Liver (tissue), 8 donors: ENCODE measurements at regions not wholly inside any gene's neighbourhood (a gene's known extent, or its start where the extent isn't known, plus 50 kb on each side); places are given as distances from the start of the nearest gene placed in this dataset.

ENCODE experiments used
- DNase-seq: peaks from one replicate; pipeline ENCODE4 v3.0.0-alpha.2; 2017; ENCODE audit warnings: low spot score
- H3K27ac ChIP-seq, 2 donors: one replicate each; pipeline ENCODE4 v1.7.0; 2013; ENCODE audit warnings: inconsistent platforms in 2 of 2, low read length in 2 of 2, control low read depth in 1 of 2, low read depth in 1 of 2, mild to moderate bottlenecking in 1 of 2
- H3K27me3 ChIP-seq, 4 donors: one replicate each; pipeline versions ENCODE4 v1.6.1 to v1.7.0; 2013; ENCODE audit warnings: low read length in 3 of 4, inconsistent platforms in 1 of 4, mild to moderate bottlenecking in 1 of 4, moderate library complexity in 1 of 4; ENCODE audit not compliant: control insufficient read depth in 4 of 4, insufficient read depth in 4 of 4
- H3K36me3 ChIP-seq, 4 donors: one replicate each; pipeline versions ENCODE4 v1.6.1 to v1.7.0; 2013; ENCODE audit warnings: low read length in 3 of 4, mild to moderate bottlenecking in 3 of 4, low read depth in 1 of 4, moderate library complexity in 1 of 4; ENCODE audit not compliant: control insufficient read depth in 4 of 4, insufficient read depth in 3 of 4
- H3K4me1 ChIP-seq, 4 donors: one replicate each; pipeline versions ENCODE4 v1.6.1 to v1.7.0; 2013; ENCODE audit warnings: low read length in 3 of 4, mild to moderate bottlenecking in 3 of 4, moderate library complexity in 1 of 4; ENCODE audit not compliant: control insufficient read depth in 4 of 4, insufficient read depth in 4 of 4
- H3K4me3 ChIP-seq, 3 donors: one replicate each; pipeline versions ENCODE4 v1.6.1 to v1.7.0; 2013; ENCODE audit warnings: low read length in 3 of 3, control low read depth in 1 of 3, low read depth in 1 of 3, mild to moderate bottlenecking in 1 of 3
- H3K9ac ChIP-seq, 2 donors: one replicate each; pipeline ENCODE4 v1.7.0; 2013; ENCODE audit warnings: low read length in 2 of 2, mild to moderate bottlenecking in 2 of 2, moderate library complexity in 2 of 2, control low read depth in 1 of 2, low read depth in 1 of 2
- H3K9me3 ChIP-seq, 4 donors: one replicate each; pipeline versions ENCODE4 v1.6.1 to v1.7.0; 2013; ENCODE audit warnings: low read length in 3 of 4; ENCODE audit not compliant: control insufficient read depth in 4 of 4
- EGR1 ChIP-seq, 2 donors: IDR thresholded peaks; 2 replicates each; pipeline ENCODE4 v1.6.1; 2016 to 2018; ENCODE audit warnings: antibody characterized with exemption in 2 of 2, low read depth in 2 of 2
- FOXA1 ChIP-seq: IDR thresholded peaks from 2 replicates; pipeline ENCODE4 v1.6.1; 2016; ENCODE audit warnings: antibody characterized with exemption
- FOXA2 ChIP-seq: IDR thresholded peaks from 2 replicates; pipeline ENCODE4 v1.6.1; 2016; ENCODE audit warnings: antibody characterized with exemption
- GABPA ChIP-seq, 2 donors: IDR thresholded peaks in 1 of 2; conservative IDR thresholded peaks in 1 of 2; 2 replicates each; pipeline ENCODE4 v1.6.1; 2016; ENCODE audit warnings: antibody characterized with exemption in 2 of 2, mild to moderate bottlenecking in 1 of 2, moderate library complexity in 1 of 2
- HNF4A ChIP-seq, 2 donors: conservative IDR thresholded peaks; 2 replicates each; pipeline ENCODE4 v1.6.1; 2016; ENCODE audit warnings: antibody characterized with exemption in 2 of 2, mild to moderate bottlenecking in 2 of 2
- HNF4G ChIP-seq: IDR thresholded peaks from 2 replicates; pipeline ENCODE4 v1.6.1; 2016; ENCODE audit warnings: antibody characterized with exemption
- JUND ChIP-seq, 2 donors: IDR thresholded peaks; 2 replicates each; pipeline ENCODE4 v1.6.1; 2016; ENCODE audit warnings: antibody characterized with exemption in 2 of 2
- NR2F2 ChIP-seq: IDR thresholded peaks from 2 replicates; pipeline ENCODE4 v1.6.1; 2016; ENCODE audit warnings: antibody characterized with exemption
- RAD21 ChIP-seq, 2 donors: IDR thresholded peaks; 2 replicates each; pipeline ENCODE4 v1.6.1; 2016; ENCODE audit warnings: antibody characterized with exemption in 2 of 2, mild to moderate bottlenecking in 2 of 2
- RXRA ChIP-seq, 2 donors: IDR thresholded peaks; 2 replicates each; pipeline ENCODE4 v1.6.1; 2017 to 2018; ENCODE audit warnings: antibody characterized with exemption in 2 of 2, mild to moderate bottlenecking in 1 of 2
- SP1 ChIP-seq: IDR thresholded peaks from 2 replicates; pipeline ENCODE4 v1.6.1; 2018; ENCODE audit warnings: antibody characterized with exemption, mild to moderate bottlenecking
- TAF1 ChIP-seq: conservative IDR thresholded peaks from 2 replicates; pipeline ENCODE4 v1.6.1; 2016; ENCODE audit warnings: antibody characterized with exemption, mild to moderate bottlenecking
- YY1 ChIP-seq: IDR thresholded peaks from 2 replicates; pipeline ENCODE4 v1.6.1; 2016; ENCODE audit warnings: antibody characterized with exemption, mild to moderate bottlenecking
- WGBS: extraction: QIAGEN DNeasy Blood & Tissue Kit; methylation state at CpG from one replicate; pipeline ENCODE4 v1.1.7; 2013; 5-methylcytosine and 5-hydroxymethylcytosine counted together
- TF ChIP-seq, protein P1 (sequence below): IDR thresholded peaks from 2 replicates; pipeline ENCODE4 v1.6.1; 2016; ENCODE audit warnings: antibody characterized with exemption
- TF ChIP-seq, protein P2 (sequence below): IDR thresholded peaks from 2 replicates; pipeline ENCODE4 v1.6.1; 2016; ENCODE audit warnings: antibody characterized with exemption
- TF ChIP-seq, protein P3 (sequence below): IDR thresholded peaks from 2 replicates; pipeline ENCODE4 v1.6.1; 2016; ENCODE audit warnings: antibody characterized with exemption
- TF ChIP-seq, protein P4 (sequence below): fragments of 150-350 bp; IDR thresholded peaks from 2 replicates; pipeline ENCODE4 v1.5.1; 2017; ENCODE audit warnings: improper control_type of control experiment, low read depth, low read length; ENCODE audit not compliant: missing input control
- TF ChIP-seq, protein P5 (sequence below): IDR thresholded peaks from 2 replicates; pipeline ENCODE4 v1.6.1; 2016; ENCODE audit warnings: antibody characterized with exemption, mild to moderate bottlenecking
- donor health status: healthy.
- donor health status: healthy.
- donor health status: healthy.
- donor health status: healthy.
- donor health status: healthy.

DNA sequence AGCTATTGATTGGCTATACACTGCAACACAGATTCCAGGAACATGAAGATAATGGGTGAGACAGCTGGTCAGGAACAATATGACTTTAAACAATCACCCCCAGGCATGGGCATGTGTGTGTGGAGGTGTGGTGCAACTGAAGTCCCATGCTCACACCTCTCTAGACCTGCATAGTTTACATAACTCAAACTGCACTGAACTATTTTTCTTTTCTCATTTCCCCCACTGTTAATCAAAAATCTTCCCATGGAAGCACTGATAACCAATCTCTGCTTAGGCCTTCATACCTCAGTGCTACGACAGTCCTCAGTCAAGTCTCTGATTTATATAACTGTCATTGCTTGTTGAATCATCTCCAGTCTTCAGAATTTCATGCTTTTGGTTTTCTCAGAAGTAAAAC, 600.2 kb downstream of the NTRK3 start:
- H3K4me1 ChIP-seq: no peaks in the 10 kb centered on the region
- no peaks in the 10 kb centered on the region for H3K9me3 ChIP-seq
- H3K27ac ChIP-seq: no peak overlapping the region
- H3K9ac ChIP-seq: no peak overlapping the region
- no peak for TF ChIP-seq NR2F2
- no peak for TF ChIP-seq YY1
- TF ChIP-seq HNF4G: no peak
- no peak for TF ChIP-seq HNF4A (conservative IDR thresholded peaks at IDR 0.05)
- TF ChIP-seq SP1: no peak
- TF ChIP-seq, protein P1, sequence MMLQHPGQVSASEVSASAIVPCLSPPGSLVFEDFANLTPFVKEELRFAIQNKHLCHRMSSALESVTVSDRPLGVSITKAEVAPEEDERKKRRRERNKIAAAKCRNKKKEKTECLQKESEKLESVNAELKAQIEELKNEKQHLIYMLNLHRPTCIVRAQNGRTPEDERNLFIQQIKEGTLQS: no peak
- no peak for TF ChIP-seq FOXA2
- TF ChIP-seq RAD21 (IDR thresholded peaks at IDR 0.05): no peak
- no peak for TF ChIP-seq RXRA (IDR thresholded peaks at IDR 0.05)
- 51% methylated on average over 1 of the region's 1 CpG for WGBS
- H3K4me3 ChIP-seq: no peak overlapping the region
- H3K27me3 ChIP-seq: peaks cover 0 to 2% (median 0%) of the 10 kb centered on the region in 4 donors
- DNase-seq: no peak
- no peaks in the 10 kb centered on the region for H3K36me3 ChIP-seq

DNA sequence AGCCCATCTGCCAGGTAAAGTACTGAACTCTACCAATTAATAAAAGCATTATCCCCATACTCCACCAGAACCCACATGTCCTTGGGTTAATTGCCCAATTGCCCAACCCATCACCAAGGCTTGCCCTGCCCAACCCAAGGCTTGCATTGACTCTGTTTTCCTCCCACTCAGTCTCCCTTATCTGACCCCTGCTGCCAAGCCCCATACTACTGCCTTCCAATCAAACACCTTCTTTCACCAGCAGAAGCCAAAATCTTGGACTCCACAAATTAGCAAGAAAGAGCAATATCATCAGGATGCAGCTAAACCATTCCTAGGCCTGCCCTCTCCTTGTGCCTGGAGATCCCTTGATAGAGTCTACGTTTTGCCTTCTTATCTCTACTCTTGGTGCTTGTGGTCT, 602.9 kb downstream of the NTRK3 start:
- no peaks in the 10 kb centered on the region for H3K4me1 ChIP-seq
- no peaks in the 10 kb centered on the region for H3K36me3 ChIP-seq
- no peak overlapping the region for H3K4me3 ChIP-seq
- no peaks in the 10 kb centered on the region for H3K9me3 ChIP-seq
- DNase-seq: no peak
- TF ChIP-seq, protein P2, sequence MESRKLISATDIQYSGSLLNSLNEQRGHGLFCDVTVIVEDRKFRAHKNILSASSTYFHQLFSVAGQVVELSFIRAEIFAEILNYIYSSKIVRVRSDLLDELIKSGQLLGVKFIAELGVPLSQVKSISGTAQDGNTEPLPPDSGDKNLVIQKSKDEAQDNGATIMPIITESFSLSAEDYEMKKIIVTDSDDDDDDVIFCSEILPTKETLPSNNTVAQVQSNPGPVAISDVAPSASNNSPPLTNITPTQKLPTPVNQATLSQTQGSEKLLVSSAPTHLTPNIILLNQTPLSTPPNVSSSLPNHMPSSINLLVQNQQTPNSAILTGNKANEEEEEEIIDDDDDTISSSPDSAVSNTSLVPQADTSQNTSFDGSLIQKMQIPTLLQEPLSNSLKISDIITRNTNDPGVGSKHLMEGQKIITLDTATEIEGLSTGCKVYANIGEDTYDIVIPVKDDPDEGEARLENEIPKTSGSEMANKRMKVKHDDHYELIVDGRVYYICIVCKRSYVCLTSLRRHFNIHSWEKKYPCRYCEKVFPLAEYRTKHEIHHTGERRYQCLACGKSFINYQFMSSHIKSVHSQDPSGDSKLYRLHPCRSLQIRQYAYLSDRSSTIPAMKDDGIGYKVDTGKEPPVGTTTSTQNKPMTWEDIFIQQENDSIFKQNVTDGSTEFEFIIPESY: no peak
- no peak for TF ChIP-seq JUND (IDR thresholded peaks at IDR 0.05)
- no peak for TF ChIP-seq HNF4A (conservative IDR thresholded peaks at IDR 0.05)
- TF ChIP-seq RAD21 (IDR thresholded peaks at IDR 0.05): no peak
- TF ChIP-seq HNF4G: no peak
- TF ChIP-seq NR2F2: no peak
- TF ChIP-seq RXRA (IDR thresholded peaks at IDR 0.05): no peak
- no peak for TF ChIP-seq YY1
- no peak for TF ChIP-seq GABPA (IDR thresholded peaks at IDR 0.05 in 1 of 2, conservative IDR thresholded peaks at IDR 0.05 in 1 of 2)
- TF ChIP-seq, protein P3, sequence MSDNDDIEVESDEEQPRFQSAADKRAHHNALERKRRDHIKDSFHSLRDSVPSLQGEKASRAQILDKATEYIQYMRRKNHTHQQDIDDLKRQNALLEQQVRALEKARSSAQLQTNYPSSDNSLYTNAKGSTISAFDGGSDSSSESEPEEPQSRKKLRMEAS: no peak
- TF ChIP-seq, protein P1: no peak
- no peak for TF ChIP-seq TAF1
- no peak for TF ChIP-seq FOXA1
- TF ChIP-seq, protein P4, sequence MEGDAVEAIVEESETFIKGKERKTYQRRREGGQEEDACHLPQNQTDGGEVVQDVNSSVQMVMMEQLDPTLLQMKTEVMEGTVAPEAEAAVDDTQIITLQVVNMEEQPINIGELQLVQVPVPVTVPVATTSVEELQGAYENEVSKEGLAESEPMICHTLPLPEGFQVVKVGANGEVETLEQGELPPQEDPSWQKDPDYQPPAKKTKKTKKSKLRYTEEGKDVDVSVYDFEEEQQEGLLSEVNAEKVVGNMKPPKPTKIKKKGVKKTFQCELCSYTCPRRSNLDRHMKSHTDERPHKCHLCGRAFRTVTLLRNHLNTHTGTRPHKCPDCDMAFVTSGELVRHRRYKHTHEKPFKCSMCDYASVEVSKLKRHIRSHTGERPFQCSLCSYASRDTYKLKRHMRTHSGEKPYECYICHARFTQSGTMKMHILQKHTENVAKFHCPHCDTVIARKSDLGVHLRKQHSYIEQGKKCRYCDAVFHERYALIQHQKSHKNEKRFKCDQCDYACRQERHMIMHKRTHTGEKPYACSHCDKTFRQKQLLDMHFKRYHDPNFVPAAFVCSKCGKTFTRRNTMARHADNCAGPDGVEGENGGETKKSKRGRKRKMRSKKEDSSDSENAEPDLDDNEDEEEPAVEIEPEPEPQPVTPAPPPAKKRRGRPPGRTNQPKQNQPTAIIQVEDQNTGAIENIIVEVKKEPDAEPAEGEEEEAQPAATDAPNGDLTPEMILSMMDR: no peak
- no peak for TF ChIP-seq SP1
- no peak for TF ChIP-seq FOXA2
- TF ChIP-seq, protein P5, sequence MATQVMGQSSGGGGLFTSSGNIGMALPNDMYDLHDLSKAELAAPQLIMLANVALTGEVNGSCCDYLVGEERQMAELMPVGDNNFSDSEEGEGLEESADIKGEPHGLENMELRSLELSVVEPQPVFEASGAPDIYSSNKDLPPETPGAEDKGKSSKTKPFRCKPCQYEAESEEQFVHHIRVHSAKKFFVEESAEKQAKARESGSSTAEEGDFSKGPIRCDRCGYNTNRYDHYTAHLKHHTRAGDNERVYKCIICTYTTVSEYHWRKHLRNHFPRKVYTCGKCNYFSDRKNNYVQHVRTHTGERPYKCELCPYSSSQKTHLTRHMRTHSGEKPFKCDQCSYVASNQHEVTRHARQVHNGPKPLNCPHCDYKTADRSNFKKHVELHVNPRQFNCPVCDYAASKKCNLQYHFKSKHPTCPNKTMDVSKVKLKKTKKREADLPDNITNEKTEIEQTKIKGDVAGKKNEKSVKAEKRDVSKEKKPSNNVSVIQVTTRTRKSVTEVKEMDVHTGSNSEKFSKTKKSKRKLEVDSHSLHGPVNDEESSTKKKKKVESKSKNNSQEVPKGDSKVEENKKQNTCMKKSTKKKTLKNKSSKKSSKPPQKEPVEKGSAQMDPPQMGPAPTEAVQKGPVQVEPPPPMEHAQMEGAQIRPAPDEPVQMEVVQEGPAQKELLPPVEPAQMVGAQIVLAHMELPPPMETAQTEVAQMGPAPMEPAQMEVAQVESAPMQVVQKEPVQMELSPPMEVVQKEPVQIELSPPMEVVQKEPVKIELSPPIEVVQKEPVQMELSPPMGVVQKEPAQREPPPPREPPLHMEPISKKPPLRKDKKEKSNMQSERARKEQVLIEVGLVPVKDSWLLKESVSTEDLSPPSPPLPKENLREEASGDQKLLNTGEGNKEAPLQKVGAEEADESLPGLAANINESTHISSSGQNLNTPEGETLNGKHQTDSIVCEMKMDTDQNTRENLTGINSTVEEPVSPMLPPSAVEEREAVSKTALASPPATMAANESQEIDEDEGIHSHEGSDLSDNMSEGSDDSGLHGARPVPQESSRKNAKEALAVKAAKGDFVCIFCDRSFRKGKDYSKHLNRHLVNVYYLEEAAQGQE: no peak
- no peak for TF ChIP-seq EGR1 (IDR thresholded peaks at IDR 0.05; ENCODE audit: low read depth in 2 of 2)
- no peak overlapping the region for H3K27ac ChIP-seq
- 72% methylated on average over 1 of the region's 1 CpG for WGBS
- H3K9ac ChIP-seq: no peak overlapping the region
- H3K27me3 ChIP-seq: peaks cover 0 to 2% (median 0%) of the 10 kb centered on the region in 4 donors
